ENCODE measurements at regions not wholly inside any gene's neighbourhood (a gene's known extent, or its start where the extent isn't known, plus 50 kb on each side); places are given as distances from the start of the nearest gene placed in this dataset.
A peak's percentile ranks its signal among the peaks of the same experiment; 100 is the strongest.

DNA sequence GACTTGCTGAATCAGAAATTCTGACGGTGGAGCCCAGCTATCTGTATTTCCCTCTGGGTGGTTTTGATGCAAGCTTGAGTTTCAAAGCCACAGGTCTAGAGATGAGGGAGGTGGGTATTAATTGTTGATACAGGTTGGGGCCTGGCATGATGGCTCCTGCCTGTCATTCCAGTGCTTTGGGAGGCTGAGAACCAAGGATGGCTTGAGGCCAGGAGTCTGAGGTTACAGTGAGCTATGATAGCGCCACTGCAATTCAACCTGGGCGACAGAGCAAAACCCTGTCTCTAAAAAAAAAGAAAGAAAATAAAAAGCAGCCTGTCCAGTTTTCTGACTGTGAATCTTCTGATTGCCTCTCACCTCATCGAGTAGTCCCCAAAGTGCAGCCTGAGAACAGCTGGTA, 184.8 kb upstream of the SASH1 start:
- Histone ChIP-seq H3K9me3 (ENCODE audit: severe bottlenecking) (no peaks in the 10 kb centered on the region), H3K27ac (ENCODE audit: poor library complexity, severe bottlenecking) (no peak overlapping the region), H3K36me3 (ENCODE audit: low read depth) (no peaks in the 10 kb centered on the region), H3K4me3 (ENCODE audit: severe bottlenecking) (no peak overlapping the region), H3K27me3 (ENCODE audit: insufficient read depth, poor library complexity, severe bottlenecking) (no peaks in the 10 kb centered on the region), H3K4me1 (ENCODE audit: insufficient read depth, poor library complexity, severe bottlenecking) (no peaks in the 10 kb centered on the region)
- ATAC-seq (ENCODE audit: low read depth) (no peak), DNase-seq (ENCODE audit: low spot score) (no peak)
- no peak for TF ChIP-seq CTCF (IDR thresholded peaks at IDR 0.05; ENCODE audit: poor library complexity, severe bottlenecking)

DNA sequence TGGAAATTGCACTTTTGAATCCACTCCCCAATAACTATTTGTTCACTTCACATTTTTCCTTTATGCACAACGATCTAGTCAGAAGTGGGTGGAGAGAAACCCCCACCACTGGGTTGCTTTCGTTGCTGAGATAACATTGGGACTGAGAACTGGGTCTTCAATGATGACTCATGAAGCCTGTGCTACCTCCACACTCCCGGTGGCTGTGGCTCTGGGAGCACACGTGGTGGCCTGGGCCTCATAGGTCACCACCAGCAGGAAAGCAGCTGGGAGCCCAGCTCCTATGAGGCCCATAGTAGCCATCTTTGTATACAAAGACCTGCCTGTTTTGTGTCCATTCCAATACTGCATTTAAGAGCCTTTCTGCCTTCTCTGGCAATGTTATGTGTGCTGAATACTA, 178.0 kb upstream of the SASH1 start:
- H3K36me3 ChIP-seq (ENCODE audit: low read depth), result no peaks in the 10 kb centered on the region
- H3K4me1 ChIP-seq (ENCODE audit: insufficient read depth, poor library complexity, severe bottlenecking), result no peaks in the 10 kb centered on the region
- TF ChIP-seq CTCF (IDR thresholded peaks at IDR 0.05; ENCODE audit: poor library complexity, severe bottlenecking), result no peak
- no peaks in the 10 kb centered on the region for H3K27me3 ChIP-seq (ENCODE audit: insufficient read depth, poor library complexity, severe bottlenecking)
- ATAC-seq (ENCODE audit: low read depth), result no peak
- H3K9me3 ChIP-seq (ENCODE audit: severe bottlenecking), result no peaks in the 10 kb centered on the region
- H3K4me3 ChIP-seq (ENCODE audit: severe bottlenecking), result no peak overlapping the region
- no peak for DNase-seq (ENCODE audit: low spot score)
- no peak overlapping the region for H3K27ac ChIP-seq (ENCODE audit: poor library complexity, severe bottlenecking)

- Histone ChIP-seq H3K4me3 (ENCODE audit: severe bottlenecking) (no peak overlapping the region), H3K27me3 (ENCODE audit: insufficient read depth, poor library complexity, severe bottlenecking) (no peaks in the 10 kb centered on the region), H3K9me3 (ENCODE audit: severe bottlenecking) (no peaks in the 10 kb centered on the region), H3K27ac (ENCODE audit: poor library complexity, severe bottlenecking) (no peak overlapping the region), H3K36me3 (ENCODE audit: low read depth) (no peaks in the 10 kb centered on the region), H3K4me1 (ENCODE audit: insufficient read depth, poor library complexity, severe bottlenecking) (no peaks in the 10 kb centered on the region)
- DNase-seq (ENCODE audit: low spot score) (no peak), ATAC-seq (ENCODE audit: low read depth) (no peak)
- TF ChIP-seq CTCF (IDR thresholded peaks at IDR 0.05; ENCODE audit: poor library complexity, severe bottlenecking), result peak; percentile 85
These were observed 176.2 kb upstream of the SASH1 start for GRCh38 chr6:148166339-148166968.

DNA sequence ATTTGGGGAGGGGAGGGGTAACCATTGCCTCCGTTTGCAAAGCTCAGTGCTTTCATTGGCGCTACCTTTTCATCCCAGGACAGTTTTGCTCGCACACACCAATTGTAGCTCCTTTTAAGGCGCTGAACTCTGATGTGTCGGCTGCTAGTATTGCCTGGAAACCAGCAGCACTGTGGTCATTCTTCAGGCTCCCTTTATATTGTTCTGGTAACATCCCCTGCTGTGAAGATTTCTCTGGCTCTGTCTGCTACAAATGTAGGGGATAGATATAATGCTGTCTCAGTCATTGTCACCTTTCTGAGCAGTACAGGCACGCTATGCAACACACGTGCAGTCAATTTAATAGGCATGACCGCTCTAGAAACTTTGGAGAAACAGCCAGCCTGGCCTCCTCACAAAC, 172.9 kb upstream of the SASH1 start:
- Histone ChIP-seq H3K27ac (ENCODE audit: poor library complexity, severe bottlenecking) (no peak overlapping the region), H3K36me3 (ENCODE audit: low read depth) (no peaks in the 10 kb centered on the region), H3K4me1 (ENCODE audit: insufficient read depth, poor library complexity, severe bottlenecking) (no peaks in the 10 kb centered on the region), H3K9me3 (ENCODE audit: severe bottlenecking) (no peaks in the 10 kb centered on the region), H3K4me3 (ENCODE audit: severe bottlenecking) (no peak overlapping the region), H3K27me3 (ENCODE audit: insufficient read depth, poor library complexity, severe bottlenecking) (no peaks in the 10 kb centered on the region)
- TF ChIP-seq CTCF (IDR thresholded peaks at IDR 0.05; ENCODE audit: poor library complexity, severe bottlenecking), result no peak
- DNase-seq (ENCODE audit: low spot score), result no peak
- ATAC-seq (ENCODE audit: low read depth), result no peak

DNA sequence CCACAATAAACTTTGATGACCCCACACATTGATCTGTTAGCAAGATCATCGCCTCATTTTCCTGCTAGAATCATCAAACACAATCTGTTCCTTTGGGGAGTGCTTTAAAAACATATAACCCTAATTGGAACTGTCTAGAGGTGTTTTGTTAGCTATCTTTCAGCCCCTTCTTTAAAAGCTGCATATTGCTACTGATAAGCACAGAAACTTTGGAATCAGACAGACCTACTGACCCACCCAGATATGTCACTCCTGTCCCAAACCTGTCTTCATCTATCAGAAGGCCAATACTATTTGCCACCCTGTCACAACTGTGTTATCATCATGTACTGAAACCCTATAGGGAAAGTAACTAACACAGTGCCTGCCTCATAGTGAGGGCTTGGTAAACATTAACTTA, 172.4 kb upstream of the SASH1 start:
- Histone ChIP-seq H3K4me3 (ENCODE audit: severe bottlenecking) (no peak overlapping the region), H3K9me3 (ENCODE audit: severe bottlenecking) (no peaks in the 10 kb centered on the region), H3K4me1 (ENCODE audit: insufficient read depth, poor library complexity, severe bottlenecking) (no peaks in the 10 kb centered on the region), H3K36me3 (ENCODE audit: low read depth) (no peaks in the 10 kb centered on the region), H3K27ac (ENCODE audit: poor library complexity, severe bottlenecking) (no peak overlapping the region), H3K27me3 (ENCODE audit: insufficient read depth, poor library complexity, severe bottlenecking) (no peaks in the 10 kb centered on the region)
- DNase-seq (ENCODE audit: low spot score), result no peak
- ATAC-seq (ENCODE audit: low read depth), result no peak
- no peak for TF ChIP-seq CTCF (IDR thresholded peaks at IDR 0.05; ENCODE audit: poor library complexity, severe bottlenecking)

Measured in RWPE2 (cell line).